LHCN-M2 (cell line): ENCODE measurements at regions not wholly inside any gene's neighbourhood (a gene's known extent, or its start where the extent isn't known, plus 50 kb on each side); places are given as distances from the start of the nearest gene placed in this dataset.
"Not testable (repeated sequence)": the region's sequence is repeated elsewhere in the genome, so short reads cannot be mapped to it uniquely, and the experiment has no call there.

Source experiments
- DNase-seq: peaks from one replicate; pipeline ENCODE4 v3.0.0-alpha.2; 2012; ENCODE audit warnings: low read depth

DNA sequence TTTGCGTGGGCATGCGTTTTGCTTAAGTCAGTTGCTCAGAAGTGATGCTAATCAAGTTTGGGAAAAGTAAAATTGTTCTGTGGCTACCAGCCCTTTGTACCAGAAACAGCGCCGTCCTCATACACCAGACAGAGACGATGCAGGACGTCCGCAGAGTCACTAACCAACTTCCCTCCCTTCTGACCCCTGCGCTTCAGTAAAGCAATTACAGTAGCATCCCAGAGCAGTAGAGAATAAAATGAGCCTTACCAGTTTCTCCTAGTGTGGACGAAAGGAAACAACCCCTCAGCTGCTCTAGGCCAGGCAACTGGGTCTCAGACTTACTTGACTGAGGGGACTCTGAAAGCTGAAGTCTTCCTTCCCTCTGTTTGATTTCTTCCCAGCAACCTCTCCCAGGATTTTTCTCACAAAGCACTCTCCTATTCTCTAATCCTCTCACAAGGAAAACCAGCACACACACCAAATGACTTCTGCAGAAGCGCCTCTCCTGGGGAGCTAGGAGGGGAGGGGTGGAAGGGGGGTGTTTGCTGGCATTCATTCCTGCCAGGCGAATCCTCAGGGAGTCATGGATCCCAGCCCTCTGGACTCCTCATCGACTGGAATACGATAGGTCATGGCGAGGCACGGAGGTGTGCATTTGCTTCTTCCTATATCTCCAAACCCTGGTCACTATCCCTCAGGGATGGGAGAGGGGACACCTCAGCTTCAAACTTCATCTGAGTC is 56.0 kb upstream of the MID1 start:
- no peak for DNase-seq

GRCh38 chrX:10677490-10677889 is 57.1 kb upstream of the MID1 start:
- DNase-seq: no peak

- DNase-seq: no peak
Observed at GRCh38 chrX:10679387-10679786, 59.0 kb upstream of the MID1 start.

GRCh38 chrX:10681167-10681566 is 60.8 kb upstream of the MID1 start:
- no peak for DNase-seq

- DNase-seq: not testable (repeated sequence)
Observed at GRCh38 chrX:10683631-10684030, 63.2 kb upstream of the MID1 start.

DNA sequence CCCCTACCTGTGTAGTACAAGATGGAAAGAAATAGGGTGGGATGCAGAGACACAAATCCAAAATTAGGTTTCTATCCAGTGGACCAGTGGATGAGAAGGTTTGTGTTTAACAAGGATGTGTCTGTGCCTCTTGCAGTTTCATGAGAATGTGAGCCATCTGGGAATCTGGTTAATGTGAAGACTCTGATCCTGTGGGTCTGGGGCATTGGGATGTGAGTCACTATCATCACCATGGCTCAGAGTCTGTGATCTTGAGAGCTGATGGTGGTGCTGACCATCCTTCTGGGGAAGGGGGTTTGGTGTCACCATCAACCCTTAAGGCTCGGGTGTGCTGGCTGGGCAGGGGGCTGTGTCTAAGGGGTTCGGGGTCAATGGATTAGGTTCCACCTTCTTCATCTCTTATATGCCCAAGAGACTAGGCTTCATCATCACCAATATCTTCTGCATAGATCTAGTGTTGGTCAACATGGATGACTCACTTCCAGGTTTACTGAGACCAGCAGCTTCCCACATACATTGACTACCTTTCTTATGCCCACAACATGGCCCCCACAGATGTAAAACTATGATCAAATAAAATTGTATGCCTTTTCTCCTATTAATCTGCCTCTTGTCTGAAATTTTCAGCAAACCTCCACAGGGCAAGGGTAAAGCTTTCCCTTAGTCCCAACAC is 65.7 kb upstream of the MID1 start:
- peak; percentile 5 for DNase-seq

GRCh38 chrX:10691751-10692150 is 71.4 kb upstream of the MID1 start:
- DNase-seq: not testable (repeated sequence)

GRCh38 chrX:10697616-10698317 is 77.4 kb upstream of the MID1 start:
- DNase-seq: no peak

GRCh38 chrX:10698318-10698640 is 77.9 kb upstream of the MID1 start:
- no peak for DNase-seq

DNA sequence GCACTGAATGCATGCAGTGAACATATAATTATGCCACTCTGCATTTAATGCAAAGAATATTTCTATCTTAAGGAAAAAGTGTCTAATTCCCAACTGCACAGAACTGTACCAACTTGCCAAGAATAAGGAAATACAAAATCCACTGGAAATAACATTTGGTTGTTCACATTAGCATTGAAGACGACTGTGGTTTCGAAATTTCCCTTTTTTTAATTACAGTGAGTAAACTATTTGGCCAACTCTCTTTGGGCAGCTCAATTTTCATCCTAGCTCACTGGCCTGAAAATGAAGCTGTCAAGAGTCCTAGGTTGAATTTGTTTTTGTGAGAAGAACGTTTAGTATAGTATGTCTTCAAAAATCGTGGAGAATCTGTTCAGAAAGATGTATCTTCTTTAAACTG is 81.6 kb upstream of the MID1 start:
- no peak for DNase-seq

GRCh38 chrX:10706342-10706741 is 86.0 kb upstream of the MID1 start:
- DNase-seq: not testable (repeated sequence)

DNA sequence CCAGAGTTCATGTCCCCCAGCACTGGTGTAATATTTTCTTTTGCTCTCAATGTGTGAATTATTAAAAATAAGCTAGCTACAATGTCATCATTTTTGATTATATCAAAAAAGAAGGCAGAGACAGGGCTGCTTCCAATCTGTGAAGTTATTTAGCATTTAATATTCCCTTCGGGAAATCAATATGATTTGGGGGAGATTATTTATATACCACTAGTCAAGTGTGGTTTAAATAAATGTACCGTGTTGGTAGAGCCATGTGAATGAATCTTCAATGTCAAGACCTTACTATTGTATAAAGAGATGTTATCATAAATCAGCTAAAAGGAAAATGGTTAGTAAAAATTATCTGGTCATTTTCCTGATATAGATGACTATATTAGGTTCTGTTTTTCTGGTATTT is 87.4 kb upstream of the MID1 start:
- DNase-seq: no peak

GRCh38 chrX:10709276-10709675 is 88.9 kb upstream of the MID1 start:
- no peak for DNase-seq

DNA sequence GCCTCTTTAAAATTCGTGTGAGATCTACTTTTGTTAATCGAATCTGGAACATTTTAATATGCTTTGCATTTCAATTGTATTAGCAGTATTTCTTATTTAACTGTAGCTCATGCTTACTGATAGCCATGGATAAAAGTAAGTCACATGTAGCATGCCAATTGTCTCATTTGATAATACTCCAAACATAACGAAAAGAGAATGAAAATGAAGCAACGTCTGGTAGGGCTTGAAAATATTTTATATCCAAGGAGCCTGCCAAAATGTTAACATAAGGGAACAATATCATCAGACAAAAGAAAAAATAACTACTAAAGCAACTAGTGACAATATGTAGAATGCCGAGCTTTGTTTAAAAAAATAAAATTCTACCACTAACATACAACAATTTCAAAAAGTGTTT is 94.1 kb upstream of the MID1 start:
- no peak for DNase-seq

DNA sequence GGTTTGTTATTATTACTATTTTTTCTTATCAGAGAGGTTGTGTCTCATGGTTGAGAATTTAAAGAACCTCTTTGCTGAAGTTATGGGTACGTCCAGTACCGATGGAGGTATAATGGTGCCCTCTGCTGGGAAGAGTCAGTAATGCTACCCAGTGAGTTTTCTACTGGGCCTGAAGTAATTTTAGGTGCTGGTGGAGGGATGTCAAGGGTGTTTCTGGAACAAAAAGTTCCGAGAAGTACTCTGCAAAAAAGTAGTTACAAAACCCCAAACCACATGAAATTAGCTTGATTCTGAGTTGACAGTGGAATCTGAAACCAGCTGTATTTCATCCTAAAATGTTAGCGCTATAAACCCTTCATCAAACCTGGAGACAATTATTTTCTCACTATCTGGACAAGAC is 102.5 kb upstream of the MID1 start:
- DNase-seq: peak; percentile 26

DNA sequence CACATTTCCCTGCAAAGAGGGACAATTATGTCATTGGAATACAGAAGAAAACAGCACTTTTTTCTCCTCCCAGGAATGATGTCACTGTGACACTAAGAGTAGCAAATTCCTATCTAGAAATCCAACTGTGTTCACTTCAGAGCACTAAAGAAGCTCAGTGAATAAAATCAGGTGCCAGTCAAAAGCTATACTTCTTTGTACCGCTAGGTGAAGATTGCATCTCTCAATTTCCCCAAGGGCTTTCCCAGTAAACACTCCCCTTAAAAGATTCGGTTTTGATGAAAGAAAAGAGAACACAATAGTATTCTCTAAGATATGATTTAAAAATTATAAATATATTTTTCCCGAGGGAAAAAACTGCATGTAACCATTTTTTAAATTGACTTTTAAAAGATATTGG is 104.7 kb upstream of the MID1 start:
- DNase-seq: no peak

GRCh38 chrX:10726647-10727046 is 106.3 kb upstream of the MID1 start:
- DNase-seq: peak; percentile 75

DNA sequence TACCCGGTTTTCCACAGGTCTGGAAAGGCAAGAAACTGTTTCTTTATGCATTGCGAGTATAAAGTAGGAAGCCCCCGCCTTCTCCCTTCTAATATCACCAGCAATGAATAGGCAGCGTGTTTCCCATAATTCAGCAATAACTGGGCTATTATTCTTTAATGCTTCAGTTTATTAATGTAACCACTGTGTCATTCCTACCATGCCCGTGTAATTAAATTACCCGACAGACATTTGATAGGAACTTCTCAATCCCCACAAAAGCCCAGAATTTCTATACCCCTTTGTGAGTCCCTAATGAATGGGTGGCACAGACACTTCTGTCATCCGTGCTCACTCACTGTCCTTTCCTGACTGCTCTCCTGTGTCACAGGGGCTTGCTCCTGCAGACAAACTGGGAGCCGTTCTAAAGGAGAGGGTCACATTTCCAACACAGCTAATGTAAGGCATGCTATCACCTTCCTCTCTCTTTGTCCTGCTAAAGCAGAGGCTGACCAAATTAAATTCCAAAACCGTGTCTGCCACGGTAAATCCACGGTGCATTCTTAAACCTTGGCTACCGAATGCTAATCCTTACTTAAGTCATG is 108.5 kb upstream of the MID1 start:
- no peak for DNase-seq

DNA sequence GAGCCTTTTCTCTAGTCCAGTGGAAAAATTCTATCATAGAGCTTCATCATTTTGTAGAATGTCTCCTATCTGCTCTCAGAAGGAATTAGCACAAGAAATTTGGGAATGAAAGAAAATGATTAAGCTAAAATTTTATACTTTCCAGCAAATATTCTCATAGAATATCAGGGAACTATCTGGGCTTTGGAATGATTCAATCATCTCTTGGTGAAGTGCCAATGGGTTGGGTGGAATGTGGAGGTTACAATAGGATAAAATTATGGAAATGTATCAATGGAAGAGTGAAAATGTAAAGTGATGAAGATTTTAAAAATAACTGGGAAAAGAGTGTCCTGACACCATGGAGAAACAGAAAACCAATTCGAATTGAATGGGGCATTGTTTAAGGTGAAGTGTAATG is 119.0 kb upstream of the MID1 start:
- DNase-seq: no peak

DNA sequence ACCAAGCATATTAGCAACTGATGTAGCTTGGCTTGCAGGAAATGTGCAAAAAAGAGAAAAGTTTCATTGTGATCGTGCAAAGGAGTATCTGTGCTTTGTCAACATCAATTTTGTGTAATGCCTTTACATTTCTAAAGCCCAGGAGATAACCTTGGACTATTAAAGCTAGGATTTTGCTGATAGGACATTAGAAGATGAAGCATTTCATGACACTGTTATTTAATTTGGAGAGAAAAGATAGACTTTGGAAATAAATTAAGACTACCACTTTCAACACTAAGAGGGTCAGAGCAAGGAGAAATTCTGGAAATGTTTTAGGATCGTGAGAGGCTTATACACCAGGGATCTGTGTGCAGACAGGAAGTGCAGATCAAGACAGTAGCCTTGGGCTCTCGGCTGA is 120.6 kb upstream of the MID1 start:
- DNase-seq: no peak

DNA sequence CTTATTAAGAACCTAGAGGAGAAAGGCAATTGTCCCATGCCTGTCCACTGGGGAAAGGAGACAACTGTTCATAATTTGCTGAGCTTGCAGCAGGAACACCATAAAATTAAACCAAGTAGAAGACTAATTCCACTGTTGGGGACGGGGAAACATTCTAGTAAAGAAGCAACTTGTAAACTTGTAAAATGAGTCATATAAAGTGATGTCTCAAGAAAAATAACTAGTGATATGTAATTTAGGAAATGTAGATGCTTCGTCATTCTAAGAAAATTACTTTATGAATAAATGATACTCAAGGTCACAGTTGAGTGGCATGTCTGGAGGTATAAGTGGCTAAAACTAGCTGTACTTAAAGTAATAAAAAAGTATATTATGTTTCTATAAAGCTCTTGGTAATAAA is 121.2 kb upstream of the MID1 start:
- peak; percentile 17 for DNase-seq

DNA sequence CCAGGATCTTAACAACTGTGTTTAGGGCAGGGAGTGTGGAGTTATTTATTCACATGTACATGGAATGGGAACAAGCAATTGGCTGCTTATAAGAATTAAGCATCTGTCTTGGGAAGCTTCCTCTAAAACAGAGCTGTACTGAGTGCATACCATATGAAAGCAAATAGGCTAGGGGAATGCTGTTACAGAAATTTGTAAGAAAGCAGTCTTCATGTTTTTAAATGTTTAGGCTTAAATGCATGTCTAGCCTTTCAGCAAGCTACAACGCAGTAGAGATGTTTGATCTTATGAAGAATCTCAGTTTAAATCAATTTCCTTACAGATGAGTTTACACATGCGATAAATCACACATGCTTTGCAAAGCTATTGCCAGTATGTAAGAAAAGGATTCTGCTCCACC is 123.1 kb upstream of the MID1 start:
- DNase-seq: no peak

DNA sequence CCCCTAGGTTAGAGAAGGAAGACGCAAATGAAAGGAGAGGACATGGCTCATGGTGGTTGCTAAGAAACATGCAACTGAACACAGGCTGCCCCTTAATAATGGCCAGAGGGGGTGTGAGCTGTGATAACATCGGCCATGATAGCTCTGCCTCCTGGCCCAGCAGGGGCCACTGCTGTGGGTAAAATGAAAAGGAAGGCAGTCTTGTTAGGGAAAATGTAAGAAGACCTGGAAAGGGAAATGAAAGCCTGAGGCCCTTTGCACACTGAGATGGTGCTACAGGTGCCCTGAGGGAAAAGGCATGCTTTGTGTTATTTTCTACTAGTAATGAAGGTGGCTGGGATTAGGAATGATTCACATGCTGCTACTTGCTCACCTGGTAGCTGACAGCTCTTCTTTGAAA is 123.6 kb upstream of the MID1 start:
- no peak for DNase-seq
